HepG2 (cell line): ENCODE measurements at regions not wholly inside any gene's neighbourhood (a gene's known extent, or its start where the extent isn't known, plus 50 kb on each side); places are given as distances from the start of the nearest gene placed in this dataset.

Experiments used
- CHCHD3 ChIP-seq: sonication (generic); formaldehyde crosslinking; IDR thresholded peaks from 2 replicates; pipeline ENCODE4 v1.8.0; 2022; ENCODE audit warnings: mild to moderate bottlenecking, missing genetic modification reagents, moderate library complexity
- KDM2A ChIP-seq: sonication (generic); formaldehyde crosslinking; IDR thresholded peaks from 2 replicates; pipeline ENCODE4 v1.4.0; 2020; ENCODE audit warnings: low read depth, missing genetic modification reagents, borderline replicate concordance
- NFIC ChIP-seq: IDR thresholded peaks from 2 replicates; pipeline ENCODE4 v1.6.1; 2012; ENCODE audit warnings: mild to moderate bottlenecking, low read length, inconsistent platforms
- RAD21 ChIP-seq: fragments of 450-650 bp; formaldehyde crosslinking; IDR thresholded peaks from 2 replicates; pipeline ENCODE4 v1.5.0; 2020; ENCODE audit warnings: mild to moderate bottlenecking
- TF ChIP-seq, protein P1 (sequence below): sonication (generic); formaldehyde crosslinking; IDR thresholded peaks from 2 replicates; pipeline ENCODE4 v1.5.0; 2020; ENCODE audit warnings: mild to moderate bottlenecking, missing genetic modification reagents, moderate library complexity
- TF ChIP-seq, protein P2 (sequence below): sonication (generic); formaldehyde crosslinking; IDR thresholded peaks from 2 replicates; pipeline ENCODE4 v1.5.0; 2020; ENCODE audit warnings: mild to moderate bottlenecking, missing genetic modification reagents, borderline replicate concordance

DNA sequence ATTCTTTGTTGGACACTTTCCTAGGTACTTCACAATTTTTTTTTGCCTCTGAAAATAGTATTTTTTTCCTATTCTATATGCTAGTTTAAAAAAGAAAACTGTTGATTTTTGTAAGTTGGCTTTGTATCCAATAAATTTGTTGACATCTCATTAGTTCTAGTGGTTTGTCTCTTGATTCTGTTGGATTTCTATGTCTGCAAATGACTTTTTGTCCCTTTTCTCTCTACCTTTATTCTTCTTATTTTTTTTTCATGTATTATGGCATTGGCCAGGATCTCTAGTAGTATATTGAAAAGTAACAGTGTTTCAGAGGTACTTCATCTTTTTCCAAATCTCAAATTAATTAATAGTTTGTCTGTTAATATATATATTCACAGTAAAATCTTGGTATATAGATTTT lies 59.1 kb upstream of the TSPAN11 start:
- TF ChIP-seq KDM2A (CRISPR knock-in tag) (no peak), NFIC (no peak), CHCHD3 (no peak), RAD21 (CRISPR knock-in tag) (no peak)
- TF ChIP-seq, protein P1, sequence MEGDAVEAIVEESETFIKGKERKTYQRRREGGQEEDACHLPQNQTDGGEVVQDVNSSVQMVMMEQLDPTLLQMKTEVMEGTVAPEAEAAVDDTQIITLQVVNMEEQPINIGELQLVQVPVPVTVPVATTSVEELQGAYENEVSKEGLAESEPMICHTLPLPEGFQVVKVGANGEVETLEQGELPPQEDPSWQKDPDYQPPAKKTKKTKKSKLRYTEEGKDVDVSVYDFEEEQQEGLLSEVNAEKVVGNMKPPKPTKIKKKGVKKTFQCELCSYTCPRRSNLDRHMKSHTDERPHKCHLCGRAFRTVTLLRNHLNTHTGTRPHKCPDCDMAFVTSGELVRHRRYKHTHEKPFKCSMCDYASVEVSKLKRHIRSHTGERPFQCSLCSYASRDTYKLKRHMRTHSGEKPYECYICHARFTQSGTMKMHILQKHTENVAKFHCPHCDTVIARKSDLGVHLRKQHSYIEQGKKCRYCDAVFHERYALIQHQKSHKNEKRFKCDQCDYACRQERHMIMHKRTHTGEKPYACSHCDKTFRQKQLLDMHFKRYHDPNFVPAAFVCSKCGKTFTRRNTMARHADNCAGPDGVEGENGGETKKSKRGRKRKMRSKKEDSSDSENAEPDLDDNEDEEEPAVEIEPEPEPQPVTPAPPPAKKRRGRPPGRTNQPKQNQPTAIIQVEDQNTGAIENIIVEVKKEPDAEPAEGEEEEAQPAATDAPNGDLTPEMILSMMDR: no peak
- TF ChIP-seq, protein P2, sequence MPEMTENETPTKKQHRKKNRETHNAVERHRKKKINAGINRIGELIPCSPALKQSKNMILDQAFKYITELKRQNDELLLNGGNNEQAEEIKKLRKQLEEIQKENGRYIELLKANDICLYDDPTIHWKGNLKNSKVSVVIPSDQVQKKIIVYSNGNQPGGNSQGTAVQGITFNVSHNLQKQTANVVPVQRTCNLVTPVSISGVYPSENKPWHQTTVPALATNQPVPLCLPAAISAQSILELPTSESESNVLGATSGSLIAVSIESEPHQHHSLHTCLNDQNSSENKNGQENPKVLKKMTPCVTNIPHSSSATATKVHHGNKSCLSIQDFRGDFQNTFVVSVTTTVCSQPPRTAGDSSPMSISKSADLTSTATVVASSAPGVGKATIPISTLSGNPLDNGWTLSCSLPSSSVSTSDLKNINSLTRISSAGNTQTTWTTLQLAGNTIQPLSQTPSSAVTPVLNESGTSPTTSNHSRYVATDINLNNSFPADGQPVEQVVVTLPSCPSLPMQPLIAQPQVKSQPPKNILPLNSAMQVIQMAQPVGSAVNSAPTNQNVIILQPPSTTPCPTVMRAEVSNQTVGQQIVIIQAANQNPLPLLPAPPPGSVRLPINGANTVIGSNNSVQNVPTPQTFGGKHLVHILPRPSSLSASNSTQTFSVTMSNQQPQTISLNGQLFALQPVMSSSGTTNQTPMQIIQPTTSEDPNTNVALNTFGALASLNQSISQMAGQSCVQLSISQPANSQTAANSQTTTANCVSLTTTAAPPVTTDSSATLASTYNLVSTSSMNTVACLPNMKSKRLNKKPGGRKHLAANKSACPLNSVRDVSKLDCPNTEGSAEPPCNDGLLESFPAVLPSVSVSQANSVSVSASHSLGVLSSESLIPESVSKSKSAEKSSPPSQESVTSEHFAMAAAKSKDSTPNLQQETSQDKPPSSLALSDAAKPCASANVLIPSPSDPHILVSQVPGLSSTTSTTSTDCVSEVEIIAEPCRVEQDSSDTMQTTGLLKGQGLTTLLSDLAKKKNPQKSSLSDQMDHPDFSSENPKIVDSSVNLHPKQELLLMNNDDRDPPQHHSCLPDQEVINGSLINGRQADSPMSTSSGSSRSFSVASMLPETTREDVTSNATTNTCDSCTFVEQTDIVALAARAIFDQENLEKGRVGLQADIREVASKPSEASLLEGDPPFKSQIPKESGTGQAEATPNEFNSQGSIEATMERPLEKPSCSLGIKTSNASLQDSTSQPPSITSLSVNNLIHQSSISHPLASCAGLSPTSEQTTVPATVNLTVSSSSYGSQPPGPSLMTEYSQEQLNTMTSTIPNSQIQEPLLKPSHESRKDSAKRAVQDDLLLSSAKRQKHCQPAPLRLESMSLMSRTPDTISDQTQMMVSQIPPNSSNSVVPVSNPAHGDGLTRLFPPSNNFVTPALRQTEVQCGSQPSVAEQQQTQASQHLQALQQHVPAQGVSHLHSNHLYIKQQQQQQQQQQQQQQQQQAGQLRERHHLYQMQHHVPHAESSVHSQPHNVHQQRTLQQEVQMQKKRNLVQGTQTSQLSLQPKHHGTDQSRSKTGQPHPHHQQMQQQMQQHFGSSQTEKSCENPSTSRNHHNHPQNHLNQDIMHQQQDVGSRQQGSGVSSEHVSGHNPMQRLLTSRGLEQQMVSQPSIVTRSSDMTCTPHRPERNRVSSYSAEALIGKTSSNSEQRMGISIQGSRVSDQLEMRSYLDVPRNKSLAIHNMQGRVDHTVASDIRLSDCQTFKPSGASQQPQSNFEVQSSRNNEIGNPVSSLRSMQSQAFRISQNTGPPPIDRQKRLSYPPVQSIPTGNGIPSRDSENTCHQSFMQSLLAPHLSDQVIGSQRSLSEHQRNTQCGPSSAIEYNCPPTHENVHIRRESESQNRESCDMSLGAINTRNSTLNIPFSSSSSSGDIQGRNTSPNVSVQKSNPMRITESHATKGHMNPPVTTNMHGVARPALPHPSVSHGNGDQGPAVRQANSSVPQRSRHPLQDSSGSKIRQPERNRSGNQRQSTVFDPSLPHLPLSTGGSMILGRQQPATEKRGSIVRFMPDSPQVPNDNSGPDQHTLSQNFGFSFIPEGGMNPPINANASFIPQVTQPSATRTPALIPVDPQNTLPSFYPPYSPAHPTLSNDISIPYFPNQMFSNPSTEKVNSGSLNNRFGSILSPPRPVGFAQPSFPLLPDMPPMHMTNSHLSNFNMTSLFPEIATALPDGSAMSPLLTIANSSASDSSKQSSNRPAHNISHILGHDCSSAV (CRISPR knock-in tag): no peak
